ENCODE measurements at regions not wholly inside any gene's neighbourhood (a gene's known extent, or its start where the extent isn't known, plus 50 kb on each side); places are given as distances from the start of the nearest gene placed in this dataset.
"Not testable (repeated sequence)": the region's sequence is repeated elsewhere in the genome, so short reads cannot be mapped to it uniquely, and the experiment has no call there.

DNA sequence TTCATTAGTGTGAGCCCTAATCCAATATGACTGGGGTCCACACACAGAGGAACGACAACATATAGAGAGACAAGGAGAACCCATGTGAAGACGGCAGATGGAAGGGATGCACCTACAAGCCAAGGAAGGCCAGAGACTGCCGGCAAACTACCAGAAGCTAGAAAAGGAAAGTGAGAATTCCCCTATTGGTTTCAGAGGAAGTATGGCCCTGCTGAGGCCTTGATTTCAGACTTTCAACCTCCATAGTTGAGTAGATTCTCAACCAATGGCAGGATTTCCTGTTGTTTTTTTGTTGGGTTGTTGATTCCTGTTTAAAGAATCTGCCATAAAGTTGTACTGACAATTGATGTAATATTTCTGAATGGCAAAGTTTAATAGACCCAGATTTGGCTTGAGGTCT, 241.5 kb downstream of the SATB2 start:
- no peak for DNase-seq (ENCODE audit: low read depth)

DNA sequence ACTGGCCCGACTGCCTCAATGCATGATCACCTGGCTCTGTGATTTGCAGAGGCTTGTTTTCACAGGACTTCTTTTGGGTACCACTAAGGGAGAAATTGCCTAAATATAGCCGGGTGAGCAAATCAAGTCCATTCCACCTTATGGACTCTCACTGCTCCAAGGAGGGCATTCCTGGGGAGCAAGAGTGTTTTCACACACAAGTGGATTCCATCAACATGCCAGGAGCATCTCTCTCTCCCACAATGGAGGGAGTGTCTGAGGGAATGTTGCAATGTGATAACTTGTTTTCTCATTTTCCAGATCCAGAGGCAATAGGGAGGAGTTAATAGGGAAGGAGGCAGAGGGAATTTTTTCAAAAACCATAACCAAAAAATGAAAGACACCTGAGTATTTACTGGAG, 250.7 kb downstream of the SATB2 start:
- no peak for DNase-seq (ENCODE audit: low read depth)

DNA sequence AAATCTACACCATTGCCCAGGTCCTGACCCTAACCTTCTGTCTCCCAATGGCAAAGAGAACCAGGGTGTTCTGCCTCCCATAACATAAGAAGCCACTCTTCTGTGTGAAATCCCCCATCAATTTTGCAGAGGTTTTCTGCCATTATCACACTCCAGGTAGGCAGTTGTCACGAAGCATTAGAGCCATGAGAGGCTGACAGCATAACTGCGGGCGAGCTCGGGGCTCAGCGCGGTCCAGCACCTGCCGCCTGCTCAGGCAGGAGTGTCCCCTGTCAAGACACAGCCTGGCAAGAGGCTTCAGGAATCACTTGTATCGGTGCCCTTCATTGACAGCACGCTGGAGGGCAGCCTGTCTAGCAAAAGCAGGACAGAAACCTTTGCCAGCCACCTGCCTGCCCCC, 251.2 kb downstream of the SATB2 start:
- no peak for DNase-seq (ENCODE audit: low read depth)

DNA sequence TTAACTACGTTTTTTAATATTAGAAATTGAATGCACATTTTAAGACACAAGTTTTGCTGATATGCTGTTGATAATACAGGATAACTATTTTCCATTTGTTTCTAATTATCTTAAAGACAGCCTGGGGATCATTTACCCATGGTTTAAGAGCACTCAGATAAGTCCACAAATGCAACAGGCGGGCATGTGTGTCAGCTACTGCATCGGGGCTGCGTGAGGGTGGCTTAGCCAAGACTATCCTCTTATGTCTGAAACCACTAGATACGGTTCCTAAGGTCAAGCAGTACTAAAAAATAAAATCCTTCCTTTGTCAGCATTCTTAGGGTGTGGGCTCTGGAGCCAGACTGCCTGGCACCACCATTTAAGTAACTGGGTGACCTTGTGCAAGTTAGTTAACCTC, 254.8 kb downstream of the SATB2 start:
- no peak for DNase-seq (ENCODE audit: low read depth)

DNA sequence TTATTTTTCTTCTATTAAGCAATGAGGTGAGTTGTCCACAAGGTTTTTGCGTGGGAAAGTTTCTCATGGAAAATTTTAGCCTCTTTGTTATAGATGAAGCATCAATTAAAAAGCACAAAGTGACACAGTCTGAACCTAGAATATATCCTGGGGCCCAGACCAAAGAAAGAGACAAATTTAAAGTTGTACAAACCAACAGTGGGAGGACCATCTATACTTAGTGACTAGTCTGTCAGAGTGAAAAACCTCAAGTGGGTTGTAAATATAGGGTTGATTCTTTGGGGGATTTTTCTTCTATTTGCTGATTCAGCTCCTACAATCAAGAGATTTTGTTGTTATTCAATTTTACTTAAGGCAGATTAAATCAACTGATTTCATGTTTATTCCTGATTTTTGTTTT, 256.2 kb downstream of the SATB2 start:
- DNase-seq (ENCODE audit: low read depth) = no peak

DNA sequence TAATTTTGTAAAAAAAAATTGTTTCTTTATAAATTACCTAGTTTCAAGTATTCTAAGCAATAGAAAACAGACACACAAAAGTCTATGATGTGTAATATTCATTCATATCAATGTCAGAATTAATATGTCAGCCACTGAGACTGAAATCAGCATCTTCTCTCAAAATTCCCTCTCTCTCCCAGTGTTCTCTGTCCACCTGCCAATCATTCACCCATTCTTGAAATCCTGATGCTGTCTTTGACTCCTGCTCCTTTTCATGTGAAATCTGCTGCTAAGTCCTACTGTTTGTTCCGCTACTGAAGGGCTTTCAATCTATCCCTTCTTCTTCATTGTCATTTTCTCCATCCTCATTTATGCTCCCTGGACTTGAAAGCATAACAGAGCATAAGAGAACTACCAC, 257.9 kb downstream of the SATB2 start:
- DNase-seq (ENCODE audit: low read depth) = no peak

DNA sequence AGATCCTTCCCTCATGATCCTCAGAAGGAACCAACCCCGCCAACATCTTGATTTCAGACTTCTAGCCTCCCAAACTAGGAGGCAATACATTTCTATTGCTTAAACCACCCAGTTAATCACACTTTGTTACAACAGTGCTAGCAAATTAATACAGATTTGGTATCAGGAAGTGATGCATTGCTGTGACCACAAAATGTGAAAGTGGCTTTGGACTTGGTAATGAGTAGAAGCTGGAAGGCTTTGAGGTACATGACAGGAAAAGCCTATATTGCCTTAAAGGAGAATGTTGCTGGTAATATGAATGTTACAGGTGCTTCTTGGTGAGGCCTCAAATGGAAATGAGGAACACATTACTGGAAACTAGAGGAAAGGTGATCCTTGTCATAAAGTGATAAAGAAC, 260.3 kb downstream of the SATB2 start:
- no peak for DNase-seq (ENCODE audit: low read depth)

DNA sequence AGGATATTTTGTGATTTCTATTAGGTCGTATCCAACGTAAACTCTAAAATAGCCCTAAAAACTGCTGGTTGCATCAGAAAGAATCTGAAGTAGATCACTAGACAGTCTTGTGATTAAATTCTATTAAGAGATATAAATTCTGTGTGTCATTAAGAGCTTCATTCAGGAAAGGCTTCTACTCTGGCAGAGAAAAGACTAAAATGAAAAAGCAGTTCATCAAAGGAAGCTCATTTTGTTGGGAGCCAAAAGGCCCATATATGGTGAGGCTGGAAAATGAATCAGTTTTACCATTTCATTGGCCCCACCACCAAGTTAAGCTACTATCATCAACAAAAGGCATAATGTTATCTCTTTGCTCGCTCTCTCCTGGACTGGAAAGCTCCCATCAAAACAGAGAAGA, 261.1 kb downstream of the SATB2 start:
- DNase-seq (ENCODE audit: low read depth) = no peak

DNA sequence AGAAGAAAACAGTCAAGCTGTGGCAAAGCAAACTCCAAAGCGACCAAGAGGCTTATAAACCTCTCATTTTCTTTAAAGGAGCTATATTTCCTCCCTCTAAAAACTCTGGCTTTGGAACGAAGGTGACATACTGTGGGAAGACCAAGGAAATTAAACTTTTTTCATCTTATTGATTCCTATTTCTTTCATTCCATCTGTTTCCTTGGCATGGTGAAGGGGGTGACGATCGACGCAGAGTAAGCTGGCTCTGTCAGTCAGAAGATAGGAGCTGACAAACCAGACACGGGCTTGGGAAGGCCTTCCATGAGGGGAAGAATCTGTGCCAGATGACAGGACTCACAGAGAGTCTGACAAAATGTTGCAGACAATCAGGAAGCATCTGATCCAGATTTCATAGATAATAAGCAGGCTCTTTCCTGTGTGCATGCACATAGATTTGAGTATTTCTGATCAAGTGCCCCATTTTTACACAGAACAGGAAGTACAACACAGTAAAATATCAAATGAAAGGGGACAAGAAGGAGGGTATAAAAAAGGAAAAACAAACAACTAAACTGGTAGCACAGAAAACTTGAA, 261.7 kb downstream of the SATB2 start:
- no peak for DNase-seq (ENCODE audit: low read depth)

DNA sequence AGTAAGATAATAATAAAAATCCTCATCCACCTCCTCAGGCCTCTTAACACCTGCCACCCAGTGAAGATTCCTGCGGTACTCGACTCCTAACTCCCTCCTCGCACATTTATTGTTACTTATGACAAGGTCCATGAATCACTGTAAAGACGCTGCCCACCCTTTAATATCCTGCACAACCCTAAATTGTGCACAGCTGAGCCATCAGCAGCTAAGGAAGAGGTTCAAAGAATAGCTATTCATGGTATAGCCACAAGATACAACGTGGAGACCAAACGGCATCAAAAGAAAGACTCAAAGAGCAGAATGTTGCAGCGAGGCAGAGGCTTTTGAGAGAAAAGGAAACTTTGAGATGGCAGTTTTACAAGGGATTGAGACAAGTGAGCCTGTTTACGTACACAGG, 266.3 kb downstream of the SATB2 start:
- no peak for DNase-seq (ENCODE audit: low read depth)

DNA sequence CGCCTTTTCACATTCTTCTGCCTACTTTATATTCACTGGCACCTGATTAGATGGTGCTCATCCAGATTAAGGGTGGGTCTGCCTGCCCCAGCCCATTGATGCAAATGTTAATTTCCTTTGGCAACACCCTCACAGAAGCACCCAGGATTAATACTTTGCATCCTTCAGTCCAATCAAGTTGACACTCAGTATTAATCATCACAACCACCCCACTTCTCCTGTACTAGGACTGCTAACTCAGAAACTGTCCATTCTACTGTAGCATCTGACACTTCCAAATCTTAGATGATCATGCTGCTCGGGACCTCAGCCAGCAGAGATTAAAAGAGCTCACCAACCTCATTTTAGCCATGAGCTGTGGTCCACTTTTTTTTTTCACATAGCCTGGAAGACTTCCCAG, 268.5 kb downstream of the SATB2 start:
- DNase-seq (ENCODE audit: low read depth) = no peak

DNA sequence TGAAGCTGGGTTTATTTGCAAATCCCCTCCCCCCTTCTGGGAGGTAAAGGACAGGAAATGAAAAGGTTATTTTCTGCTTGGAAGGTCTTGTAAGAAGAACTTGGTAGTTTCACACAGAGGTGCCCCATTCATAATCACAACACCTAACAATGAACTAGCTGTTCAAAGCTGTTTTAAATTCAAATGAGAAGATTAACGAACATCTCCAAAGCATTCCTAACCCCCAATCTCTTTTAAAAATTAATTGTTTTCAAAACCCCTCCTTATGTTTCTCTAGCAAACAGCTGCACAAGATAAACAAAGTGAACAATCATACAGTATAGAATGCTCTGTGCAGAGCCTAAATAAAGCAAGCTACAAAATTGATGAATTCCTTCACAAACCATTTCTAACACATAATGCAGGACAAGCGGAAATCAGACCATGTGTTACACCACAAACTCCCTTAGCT, 271.4 kb downstream of the SATB2 start:
- no peak for DNase-seq (ENCODE audit: low read depth)

DNA sequence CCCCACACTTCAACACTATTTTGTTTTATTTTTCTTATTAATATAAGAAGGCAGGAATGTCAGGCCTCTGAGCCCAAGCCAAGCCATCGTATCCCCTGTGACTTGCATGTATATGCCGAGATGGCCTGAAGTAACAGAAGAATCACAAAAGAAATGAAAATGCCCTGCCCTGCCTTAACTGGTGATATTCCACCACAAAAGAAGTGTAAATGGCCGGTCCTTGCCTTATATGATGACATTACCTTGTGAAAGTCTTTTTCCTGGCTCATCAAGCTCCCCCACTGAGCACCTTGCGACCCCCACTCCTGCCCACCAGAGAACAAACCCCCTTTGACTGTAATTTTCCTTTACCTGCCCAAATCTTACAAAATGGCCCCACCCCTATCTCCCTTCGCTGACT, 272.6 kb downstream of the SATB2 start:
- not testable (repeated sequence) for DNase-seq (ENCODE audit: low read depth)

DNA sequence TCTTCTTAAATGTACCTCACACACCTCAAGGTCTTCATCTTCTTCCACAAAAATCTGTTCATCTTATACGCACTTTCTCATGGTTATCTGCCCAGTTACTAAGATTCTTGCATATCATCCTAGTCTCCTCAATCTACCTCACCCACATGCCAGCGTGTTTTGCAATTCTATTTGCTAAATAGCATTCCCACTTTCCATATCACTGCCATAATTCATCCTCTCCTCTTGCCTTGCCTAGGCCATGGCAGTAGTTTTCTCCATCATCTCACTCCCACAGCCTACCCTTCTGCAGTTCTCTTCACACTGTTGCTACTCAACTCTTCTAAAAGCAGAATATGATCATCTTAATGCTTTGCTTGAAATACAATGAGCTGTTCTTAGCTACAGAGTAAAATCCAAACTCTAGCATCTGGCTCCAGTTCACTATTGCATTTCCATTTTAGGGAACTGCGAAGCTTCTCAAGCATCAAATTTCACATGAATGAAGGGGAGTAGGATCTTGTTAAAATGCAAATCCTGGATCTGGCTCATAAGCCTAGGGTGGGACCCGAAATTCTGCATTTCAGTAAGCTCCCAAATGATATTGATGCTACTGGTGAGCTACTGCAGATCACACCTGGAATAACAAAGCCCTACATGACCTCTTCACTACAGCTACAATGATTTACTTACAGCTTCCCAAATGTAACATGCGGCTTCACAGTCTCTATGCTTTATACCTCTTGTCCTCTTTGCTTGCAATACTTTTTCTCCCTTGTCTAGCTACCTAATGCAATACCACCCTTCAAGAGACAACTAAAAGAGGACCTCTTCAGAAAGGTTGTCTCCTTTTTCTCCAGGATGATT, 293.9 kb downstream of the SATB2 start:
- no peak for DNase-seq (ENCODE audit: low read depth)

DNA sequence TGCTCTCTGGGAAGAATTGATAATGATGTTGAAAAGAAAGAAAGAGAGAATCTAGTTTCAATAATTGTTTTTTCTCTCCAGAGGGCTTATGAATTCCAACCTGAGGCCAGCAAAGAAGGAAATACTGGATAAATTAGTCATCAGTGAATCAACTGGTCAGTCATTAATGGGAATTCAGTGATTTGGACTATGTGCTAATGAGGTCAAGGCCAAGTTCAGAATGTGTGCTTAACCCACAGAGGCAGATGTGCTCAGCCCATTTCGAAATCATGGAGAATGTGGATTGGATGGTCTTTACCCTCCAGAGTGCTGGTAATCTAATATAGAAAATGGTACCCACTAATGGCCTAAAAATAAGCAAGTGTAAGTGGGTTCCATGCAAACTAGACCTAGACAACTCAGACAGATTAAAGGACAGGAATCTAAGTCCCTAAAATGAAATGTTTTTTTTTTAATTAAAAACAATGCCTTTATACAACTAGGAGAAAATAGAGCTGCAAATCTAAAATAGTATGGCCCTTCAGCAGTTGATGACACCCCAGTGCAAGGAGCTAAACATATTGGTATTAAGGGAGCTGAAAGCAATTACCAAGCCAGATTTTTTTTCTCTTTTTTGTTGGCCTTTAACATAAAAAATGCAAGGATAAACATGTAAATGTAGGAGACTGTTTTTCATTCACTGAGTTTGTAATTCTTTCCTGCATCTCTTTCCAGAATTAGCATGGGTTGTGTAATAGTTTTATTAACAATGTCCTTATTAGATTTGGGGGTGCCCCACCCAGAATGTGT, 296.9 kb downstream of the SATB2 start:
- no peak for DNase-seq (ENCODE audit: low read depth)

DNA sequence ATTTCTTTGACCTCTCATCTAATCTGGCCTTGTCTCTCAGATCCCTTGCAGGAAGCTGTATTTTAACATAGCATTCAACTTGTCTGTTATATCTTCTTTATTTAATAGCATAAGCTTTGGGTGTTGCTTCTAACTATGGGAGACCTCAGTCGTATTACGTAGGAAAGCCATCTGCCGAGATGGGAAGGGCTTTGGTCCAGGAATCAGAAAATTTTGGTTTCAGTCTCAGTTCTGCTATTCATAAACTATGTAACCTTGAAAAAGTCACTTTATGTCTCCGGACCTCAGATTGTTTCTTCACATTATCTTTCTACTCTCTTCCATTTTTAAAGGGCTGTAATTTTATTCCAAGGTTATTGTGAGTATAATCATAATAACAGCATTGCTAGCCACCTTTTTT, 297.7 kb downstream of the SATB2 start:
- no peak for DNase-seq (ENCODE audit: low read depth)

DNA sequence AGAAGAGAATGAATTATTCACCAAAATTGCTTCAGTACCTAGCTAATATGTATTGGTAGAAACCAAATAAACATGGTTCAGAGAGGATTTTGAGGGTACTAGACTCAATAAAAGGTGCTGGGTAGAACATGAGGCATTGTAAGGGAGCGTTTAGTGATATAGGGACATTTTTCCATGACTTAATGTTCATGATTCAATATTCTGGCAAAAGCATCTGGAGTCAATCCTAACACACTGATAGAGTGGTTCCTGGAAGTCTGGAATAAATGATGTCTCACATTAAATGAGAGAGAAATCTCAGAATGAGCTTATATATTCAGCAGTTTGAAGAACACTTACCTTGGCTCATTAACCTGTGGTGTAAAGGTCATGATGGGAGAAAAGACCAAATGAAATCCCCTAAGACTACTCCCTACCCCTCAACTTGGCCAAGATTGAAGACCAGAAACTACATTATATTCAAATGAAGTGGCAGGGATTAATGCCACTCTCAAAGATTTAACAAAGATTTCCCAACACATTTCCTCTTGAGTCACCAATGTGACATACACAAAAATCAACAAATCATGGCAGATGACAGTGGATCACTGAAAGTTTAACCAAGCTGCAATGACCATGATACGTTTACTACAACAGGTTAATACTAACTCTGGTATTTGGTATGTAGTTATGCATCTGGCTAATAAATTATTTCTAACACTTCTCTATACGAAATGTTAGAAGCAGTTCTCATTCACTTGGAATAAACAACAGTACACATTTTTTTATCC, 309.5 kb downstream of the SATB2 start:
- no peak for DNase-seq (ENCODE audit: low read depth)

DNA sequence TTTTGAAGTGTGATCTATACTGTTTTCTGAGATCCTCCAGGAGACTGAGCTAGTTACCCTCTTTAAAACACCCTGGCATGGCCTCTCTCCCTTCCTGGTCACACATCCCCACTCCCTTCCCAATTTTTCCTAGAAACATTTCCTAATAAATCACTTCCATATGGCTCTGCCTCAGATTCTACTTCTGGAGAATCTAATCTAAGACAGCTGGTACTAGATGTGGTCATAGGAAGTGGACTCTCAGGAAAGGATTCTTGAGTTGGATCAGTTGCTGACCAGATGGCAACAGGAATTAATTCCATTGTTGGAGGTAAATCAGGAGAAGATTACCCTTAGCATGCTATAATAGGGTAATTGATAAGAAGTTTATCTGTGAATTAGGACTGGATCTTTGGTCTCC, 310.5 kb downstream of the SATB2 start:
- DNase-seq (ENCODE audit: low read depth) = no peak

DNA sequence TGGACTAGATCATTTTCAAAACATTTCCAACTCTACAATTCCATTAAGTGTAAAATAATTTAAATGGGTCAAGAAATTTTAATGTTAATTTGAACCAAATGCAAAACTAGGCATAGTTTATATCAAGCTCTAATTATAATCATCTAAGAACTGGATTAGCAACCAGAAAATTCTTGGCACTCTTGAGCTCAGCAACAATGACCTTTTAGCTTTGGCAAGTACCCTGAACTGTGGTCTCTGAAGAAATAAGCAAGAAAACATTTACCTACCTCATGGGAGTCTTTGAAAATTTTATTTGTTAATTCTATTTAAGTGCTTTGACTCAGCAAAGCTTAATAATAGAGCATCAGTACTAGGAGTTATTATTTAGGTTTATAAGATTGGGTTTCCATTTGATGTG, 313.2 kb downstream of the SATB2 start:
- no peak for DNase-seq (ENCODE audit: low read depth)

DNA sequence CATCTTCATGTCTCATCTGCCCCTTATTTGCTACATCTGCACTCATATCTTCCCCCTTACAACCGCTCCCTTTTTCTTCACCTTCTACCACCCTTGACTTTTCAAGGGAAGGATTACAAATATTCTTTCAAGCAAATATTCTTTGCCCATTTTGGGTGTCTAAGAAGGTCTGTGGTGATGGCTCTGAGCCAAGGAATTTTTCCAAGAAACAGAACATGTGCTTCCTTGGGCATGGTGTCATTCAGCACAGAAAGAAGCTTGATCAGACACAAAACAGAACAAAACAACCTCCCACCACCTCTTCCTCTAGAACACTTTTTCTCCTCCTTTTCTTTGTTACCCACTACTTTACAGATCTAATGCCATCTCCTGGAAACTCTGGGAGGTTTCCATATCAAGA, 313.7 kb downstream of the SATB2 start:
- no peak for DNase-seq (ENCODE audit: low read depth)

DNA sequence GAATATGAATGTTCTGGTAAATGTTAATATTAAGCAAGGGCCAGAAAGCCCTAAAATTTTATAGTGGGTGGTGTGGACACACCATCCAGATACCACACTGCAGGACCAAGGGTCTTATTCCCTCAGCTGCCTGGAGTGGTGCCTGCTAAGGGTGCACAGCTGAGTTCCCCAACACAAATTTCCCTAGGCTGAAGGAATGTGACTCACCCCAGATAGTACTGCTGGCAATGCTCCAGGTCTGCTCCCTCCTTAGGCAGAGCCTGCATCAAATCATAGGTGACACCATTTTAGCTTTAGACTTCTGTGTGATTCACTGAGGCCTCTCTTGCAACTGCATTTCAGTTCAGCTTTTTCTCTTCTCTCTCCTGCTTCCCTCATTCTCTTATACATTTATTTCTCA, 321.1 kb downstream of the SATB2 start:
- DNase-seq (ENCODE audit: low read depth) = no peak

DNA sequence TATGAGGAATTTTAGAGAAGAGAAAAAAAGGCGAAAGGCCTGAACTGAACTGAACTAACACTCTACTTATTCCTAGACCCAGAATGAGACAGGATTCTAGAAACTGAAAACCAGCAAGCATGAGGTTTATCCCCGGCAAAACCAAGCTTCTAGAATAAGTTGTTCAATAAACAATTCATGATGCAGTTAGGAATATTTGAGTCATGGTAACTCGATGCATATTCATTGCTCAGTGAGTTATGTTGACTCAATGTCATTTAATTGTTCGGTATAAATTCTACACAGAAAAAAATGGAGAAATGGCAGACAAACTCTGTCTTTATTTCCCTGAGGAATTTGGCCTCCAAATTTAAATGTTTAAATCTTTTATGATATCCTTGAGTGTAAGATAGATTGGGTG, 321.5 kb downstream of the SATB2 start:
- no peak for DNase-seq (ENCODE audit: low read depth)
